H1 (cell line): ENCODE measurements at regions not wholly inside any gene's neighbourhood (a gene's known extent, or its start where the extent isn't known, plus 50 kb on each side); places are given as distances from the start of the nearest gene placed in this dataset.

Source experiments
- CTCF ChIA-PET: fragments of 300-600 bp; sonication (Branson Sonifier 250); formaldehyde crosslinking; loops from one replicate; lab custom pipeline; 2021; ENCODE audit not compliant: partially characterized antibody; lab: Charles Lee
- POLR2A ChIA-PET: fragments of 300-600 bp; sonication (Branson Sonifier 250); formaldehyde crosslinking; loops from one replicate; lab custom pipeline; 2021; ENCODE audit warnings: inconsistent platforms; ENCODE audit not compliant: partially characterized antibody; lab: Charles Lee
- DNase-seq, 2 experiments: peaks; one replicate each; pipeline versions ENCODE4 v3.0.0 to v3.0.0-alpha.2; 2010 to 2022; ENCODE audit warnings: low spot score in 2 of 2, low read depth in 1 of 2, mixed read lengths in 1 of 2
- FAIRE-seq: peaks from 2 replicates; lab custom pipeline; 2011; peaks lifted over from hg19 to GRCh38; lab: Jason Lieb, UNC
- H2AFZ ChIP-seq: 2 replicates; pipeline ENCODE4 v1.8.1; 2012; ENCODE audit warnings: low read length, inconsistent platforms
- H2AK5ac ChIP-seq: 2 replicates; pipeline ENCODE4 v1.6.1; 2013; ENCODE audit warnings: low read depth, low read length
- H2BK120ac ChIP-seq: replicated peaks from 2 replicates; pipeline ENCODE3; 2013; ENCODE audit warnings: low read depth, low read length, inconsistent platforms
- H2BK12ac ChIP-seq: 2 replicates; pipeline ENCODE4 v1.6.1; 2013; ENCODE audit warnings: low read depth, low read length
- H2BK15ac ChIP-seq: 2 replicates; pipeline ENCODE4 v1.6.1; 2013; ENCODE audit warnings: low read length
- H2BK20ac ChIP-seq: 2 replicates; pipeline ENCODE4 v1.6.1; 2013; ENCODE audit warnings: low read length
- H2BK5ac ChIP-seq: 2 replicates; pipeline ENCODE4 v1.6.1; 2013; ENCODE audit warnings: low read depth, low read length
- H3K14ac ChIP-seq: 2 replicates; pipeline ENCODE4 v1.6.1; 2013; ENCODE audit warnings: inconsistent platforms; ENCODE audit not compliant: insufficient read length
- H3K18ac ChIP-seq: 2 replicates; pipeline ENCODE4 v1.6.1; 2013; ENCODE audit warnings: low read length; ENCODE audit errors: extremely low read depth
- H3K23ac ChIP-seq: 2 replicates; pipeline ENCODE4 v1.6.1; 2013; ENCODE audit warnings: inconsistent platforms; ENCODE audit not compliant: insufficient read length
- H3K23me2 ChIP-seq: 2 replicates; pipeline ENCODE4 v1.6.1; 2013; ENCODE audit warnings: low read depth, low read length
- H3K27ac ChIP-seq: 2 replicates; pipeline ENCODE4 v1.6.1; 2011; ENCODE audit warnings: low read depth, low read length, inconsistent platforms
- H3K27me3 ChIP-seq, 4 experiments: replicated peaks in 1 of 4; 1 replicate in 1 of 4; 2 replicates in 3 of 4; pipeline versions ENCODE4 v1.6.1 to v1.8.1; 2011 to 2013; ENCODE audit warnings: low read length in 3 of 4, mild to moderate bottlenecking in 3 of 4, inconsistent platforms in 2 of 4, mixed read lengths in 2 of 4, moderate library complexity in 1 of 4; ENCODE audit not compliant: control insufficient read depth in 3 of 4, insufficient read depth in 3 of 4; ENCODE audit errors: extremely low read depth in 1 of 4
- H3K36me3 ChIP-seq, 4 experiments: 2 replicates each; pipeline versions ENCODE4 v1.6.1 to v1.8.1; 2011 to 2013; ENCODE audit warnings: mild to moderate bottlenecking in 4 of 4, low read length in 3 of 4, moderate library complexity in 2 of 4, control low read depth in 1 of 4, inconsistent platforms in 1 of 4; ENCODE audit not compliant: insufficient read depth in 4 of 4, control insufficient read depth in 2 of 4
- H3K4ac ChIP-seq: replicated peaks from 2 replicates; pipeline ENCODE3; 2013; ENCODE audit warnings: low read length, low read depth, mixed read lengths, inconsistent platforms; ENCODE audit not compliant: insufficient read length
- H3K4me1 ChIP-seq, 4 experiments: replicated peaks in 1 of 4; 1 replicate in 1 of 4; 2 replicates in 3 of 4; pipeline versions ENCODE4 v1.6.1 to v1.8.1; 2011 to 2013; ENCODE audit warnings: low read length in 3 of 4, inconsistent platforms in 2 of 4, mixed read lengths in 1 of 4; ENCODE audit not compliant: insufficient read depth in 4 of 4, control insufficient read depth in 3 of 4
- H3K4me2 ChIP-seq, 2 experiments: 2 replicates each; pipeline versions ENCODE4 v1.6.1 to v1.8.1; 2011 to 2013; ENCODE audit warnings: low read depth in 2 of 2, low read length in 2 of 2, control low read depth in 1 of 2, inconsistent platforms in 1 of 2, mild to moderate bottlenecking in 1 of 2; ENCODE audit not compliant: insufficient read depth in 1 of 2
- H3K4me3 ChIP-seq, 4 experiments: fragments of 200-600, 300-600 bp in 1 of 4; sonication (generic), shearing (Covaris generic), sonication (Bioruptor Twin) in 1 of 4; 2 replicates each; pipeline versions ENCODE4 v1.5.1 to v1.8.1; 2011 to 2016; ENCODE audit warnings: low read length in 4 of 4, low read depth in 3 of 4, control low read depth in 2 of 4, inconsistent platforms in 2 of 4, mild to moderate bottlenecking in 2 of 4, mixed read lengths in 1 of 4, moderate library complexity in 1 of 4; ENCODE audit not compliant: insufficient read depth in 2 of 4; ENCODE audit errors: extremely low read depth in 1 of 4
- H3K56ac ChIP-seq: replicated peaks from 2 replicates; pipeline ENCODE3; 2013; ENCODE audit warnings: low read depth, mild to moderate bottlenecking, mixed read lengths, low read length, inconsistent platforms; ENCODE audit not compliant: insufficient read length
- H3K79me1 ChIP-seq: 2 replicates; pipeline ENCODE4 v1.6.1; 2013; ENCODE audit warnings: low read depth, low read length, control low read depth
- H3K79me2 ChIP-seq, 2 experiments: 2 replicates each; pipeline versions ENCODE4 v1.6.1 to v1.8.1; 2012 to 2013; ENCODE audit warnings: low read length in 2 of 2, mild to moderate bottlenecking in 2 of 2, inconsistent platforms in 1 of 2; ENCODE audit not compliant: insufficient read depth in 2 of 2, control insufficient read depth in 1 of 2
- H3K9ac ChIP-seq, 4 experiments: replicated peaks in 1 of 4; 1 replicate in 1 of 4; 2 replicates in 3 of 4; pipeline versions ENCODE4 v1.6.1 to v1.8.1; 2011 to 2013; ENCODE audit warnings: low read depth in 3 of 4, low read length in 3 of 4, control low read depth in 2 of 4, mild to moderate bottlenecking in 2 of 4, moderate library complexity in 2 of 4, inconsistent platforms in 1 of 4; ENCODE audit errors: extremely low read depth in 1 of 4
- H3K9me3 ChIP-seq, 2 experiments: 2 replicates each; pipeline versions ENCODE4 v1.6.1 to v1.8.1; 2012 to 2013; ENCODE audit warnings: mild to moderate bottlenecking in 2 of 2, moderate library complexity in 2 of 2, control low read depth in 1 of 2, inconsistent platforms in 1 of 2, low read depth in 1 of 2, low read length in 1 of 2, mixed read lengths in 1 of 2; ENCODE audit not compliant: insufficient read depth in 2 of 2
- H4K20me1 ChIP-seq, 2 experiments: replicated peaks in 1 of 2; 2 replicates each; pipeline versions ENCODE3 to v1.8.1; 2011 to 2013; ENCODE audit warnings: inconsistent platforms in 2 of 2, low read length in 2 of 2, mild to moderate bottlenecking in 1 of 2; ENCODE audit not compliant: insufficient read depth in 2 of 2, control insufficient read depth in 1 of 2
- H4K5ac ChIP-seq: 2 replicates; pipeline ENCODE4 v1.6.1; 2013; ENCODE audit warnings: low read length, low read depth, mixed read lengths, inconsistent platforms; ENCODE audit not compliant: insufficient read length
- H4K8ac ChIP-seq: 2 replicates; pipeline ENCODE4 v1.8.0; 2013; ENCODE audit warnings: mild to moderate bottlenecking, moderate library complexity, low read length, inconsistent platforms; ENCODE audit not compliant: insufficient read depth; ENCODE audit errors: extremely low read depth
- H4K91ac ChIP-seq: replicated peaks from 2 replicates; pipeline ENCODE3; 2013; ENCODE audit warnings: low read length, mixed read lengths, inconsistent platforms; ENCODE audit not compliant: insufficient read length
- BRCA1 ChIP-seq: IDR thresholded peaks from 2 replicates; pipeline ENCODE4 v1.6.1; 2012; ENCODE audit warnings: low read depth, low read length, improper control_type of control experiment
- GTF2F1 ChIP-seq: IDR thresholded peaks from 2 replicates; pipeline ENCODE4 v1.6.1; 2012; ENCODE audit warnings: low read depth, low read length, improper control_type of control experiment, borderline replicate concordance
- KDM1A ChIP-seq: fragments of 200-600, 300-600 bp; sonication (generic); IDR thresholded peaks from 2 replicates; pipeline ENCODE4 v1.7.1; 2016; ENCODE audit warnings: mild to moderate bottlenecking, low read length, borderline replicate concordance
- RXRA ChIP-seq: IDR thresholded peaks from 2 replicates; pipeline ENCODE4 v1.6.1; 2011; ENCODE audit warnings: low read depth, mild to moderate bottlenecking, low read length, moderate library complexity; ENCODE audit not compliant: insufficient read depth
- SP4 ChIP-seq: IDR thresholded peaks from 2 replicates; pipeline ENCODE4 v1.6.1; 2012; ENCODE audit warnings: low read length, inconsistent platforms
- SUZ12 ChIP-seq: fragments of 200-600 bp; sonication (generic); IDR thresholded peaks from 2 replicates; pipeline ENCODE4 v1.6.1; 2012; ENCODE audit warnings: mild to moderate bottlenecking, inconsistent platforms, low read length, moderate library complexity, mixed read lengths
- WGBS, 2 experiments: shearing (Covaris generic) in 1 of 2; methylation state at CpG; one replicate each; pipeline versions ENCODE4 v1.1.6 to v1.1.7; 2013 to 2015; ENCODE audit warnings: low lambda C conversion rate in 2 of 2, mixed read lengths in 2 of 2, inconsistent platforms in 1 of 2, low coverage in 1 of 2, missing lambda C conversion rate in 1 of 2; ENCODE audit not compliant: insufficient replicate concordance in 2 of 2, insufficient coverage in 1 of 2, insufficient read length in 1 of 2; ENCODE audit errors: extremely low coverage in 1 of 2, missing lambda C conversion rate in 1 of 2; 5-methylcytosine and 5-hydroxymethylcytosine counted together

DNA sequence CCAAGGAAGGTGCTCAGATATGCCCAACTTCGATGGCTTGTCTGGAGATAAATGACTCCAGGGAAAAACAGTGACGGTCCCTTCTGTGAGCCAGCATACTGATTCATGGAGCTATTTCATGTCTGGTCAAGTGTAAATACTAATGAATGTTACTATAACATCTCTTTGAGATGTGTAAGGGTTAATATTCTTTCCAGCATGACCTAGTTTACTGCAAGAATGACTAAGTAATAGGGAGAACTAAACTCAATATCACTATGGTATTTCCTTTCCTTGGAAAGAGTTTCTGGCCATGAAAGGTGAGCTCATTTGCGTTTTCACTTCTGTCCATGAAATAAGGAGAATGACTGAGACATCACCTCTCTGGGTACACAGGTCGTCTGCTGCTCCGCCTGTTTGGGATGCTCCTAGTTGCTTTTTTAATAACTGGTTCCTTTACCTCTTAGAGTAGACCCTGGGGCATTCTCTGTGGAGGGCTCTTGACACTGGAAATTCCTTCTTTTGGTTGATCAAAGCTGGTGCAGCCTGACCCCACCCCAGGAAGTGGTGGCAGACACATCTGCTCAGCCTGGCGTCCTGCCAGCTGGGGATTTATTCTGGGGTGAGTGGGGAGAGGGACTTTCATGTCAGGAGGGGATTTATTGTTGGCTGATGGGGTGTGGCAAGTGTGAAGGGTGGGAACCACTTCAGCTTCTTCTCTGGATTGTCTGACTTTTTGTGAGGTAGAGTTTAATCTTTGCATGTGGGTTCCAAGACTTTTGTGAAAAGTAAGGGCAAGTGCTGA, 250.0 kb upstream of the MPDZ start:
- WGBS, 2 experiments: 88% methylated on average over 6 of the region's 6 CpGs; no CpG with 5 or more reads in 1 of the 2 experiments
- H3K23ac ChIP-seq: no peak overlapping the region
- H3K79me1 ChIP-seq: no peaks in the 10 kb centered on the region
- no peak overlapping the region for H3K56ac ChIP-seq
- H2BK12ac ChIP-seq: no peak overlapping the region
- H3K4ac ChIP-seq: no peak overlapping the region
- no peaks in the 10 kb centered on the region for H4K20me1 ChIP-seq
- H3K4me1 ChIP-seq: no peaks in the 10 kb centered on the region
- no peak overlapping the region for H3K27ac ChIP-seq
- no peak overlapping the region for H2BK15ac ChIP-seq
- no peak overlapping the region for H2AFZ ChIP-seq
- ChIA-PET POLR2A (interaction anchor here (0.6 kb wide), 1 partner anchor 67 kb away, joined by 3 read pairs; no protein-coding TSS in a partner anchor), CTCF (interaction anchor here (0.9 kb wide), 1 partner anchor 102 kb away, joined by 5 read pairs; no protein-coding TSS in a partner anchor)
- H3K18ac ChIP-seq: no peak overlapping the region
- H3K4me3 ChIP-seq: no peak overlapping the region
- H2BK120ac ChIP-seq: no peak overlapping the region
- no peak for DNase-seq
- no peak overlapping the region for H2BK20ac ChIP-seq
- FAIRE-seq: no peak
- H4K91ac ChIP-seq: no peak overlapping the region
- no peaks in the 10 kb centered on the region for H3K27me3 ChIP-seq
- no peak overlapping the region for H2AK5ac ChIP-seq
- H2BK5ac ChIP-seq: no peak overlapping the region
- H3K23me2 ChIP-seq: no peaks in the 10 kb centered on the region
- H3K9me3 ChIP-seq: no peaks in the 10 kb centered on the region
- no peak overlapping the region for H4K5ac ChIP-seq
- H3K14ac ChIP-seq: no peak overlapping the region
- H3K9ac ChIP-seq: no peak overlapping the region
- H3K79me2 ChIP-seq: no peaks in the 10 kb centered on the region
- H3K36me3 ChIP-seq: no peaks in the 10 kb centered on the region
- H3K4me2 ChIP-seq: no peak overlapping the region
- H4K8ac ChIP-seq: no peak overlapping the region
- no peak for TF ChIP-seq KDM1A
- no peak for TF ChIP-seq SUZ12
- no peak for TF ChIP-seq GTF2F1
- TF ChIP-seq BRCA1: no peak
- TF ChIP-seq SP4: no peak
- no peak for TF ChIP-seq RXRA
